RWPE2 (cell line): ENCODE measurements at regions not wholly inside any gene's neighbourhood (a gene's known extent, or its start where the extent isn't known, plus 50 kb on each side); places are given as distances from the start of the nearest gene placed in this dataset.

ENCODE experiments used
- ATAC-seq: fragments of 200-7000 bp; cut with Tn5 transposase; 3 replicates; pipeline ENCODE4 v1.9.1; 2021; ENCODE audit warnings: low read depth
- DNase-seq: peaks from one replicate; pipeline ENCODE4 v3.0.0-alpha.2; 2020; ENCODE audit warnings: low spot score
- H3K27ac ChIP-seq: fragments of 450-650 bp; 2 replicates; pipeline ENCODE4 v1.5.1; 2017; ENCODE audit warnings: mild to moderate bottlenecking; ENCODE audit not compliant: poor library complexity, severe bottlenecking
- H3K27me3 ChIP-seq: fragments of 250-450 bp; sonication (Bioruptor Pico); 2 replicates; pipeline ENCODE4 v1.5.1; 2021; ENCODE audit warnings: mild to moderate bottlenecking, moderate library complexity; ENCODE audit not compliant: insufficient read depth, poor library complexity, severe bottlenecking
- H3K36me3 ChIP-seq: fragments of 250-450 bp; sonication (Bioruptor Pico); 2 replicates; pipeline ENCODE4 v1.5.1; 2020; ENCODE audit warnings: low read depth, mild to moderate bottlenecking, moderate library complexity
- H3K4me1 ChIP-seq: fragments of 250-450 bp; sonication (Bioruptor Pico); 2 replicates; pipeline ENCODE4 v1.5.1; 2021; ENCODE audit warnings: mild to moderate bottlenecking, moderate library complexity; ENCODE audit not compliant: insufficient read depth, poor library complexity, severe bottlenecking
- H3K4me3 ChIP-seq: fragments of 250-450 bp; sonication (Bioruptor Pico); 2 replicates; pipeline ENCODE4 v1.5.1; 2021; ENCODE audit warnings: mild to moderate bottlenecking, moderate library complexity; ENCODE audit not compliant: severe bottlenecking
- H3K9me3 ChIP-seq: fragments of 250-450 bp; sonication (Bioruptor Pico); 2 replicates; pipeline ENCODE4 v1.5.1; 2021; ENCODE audit warnings: mild to moderate bottlenecking, moderate library complexity; ENCODE audit not compliant: severe bottlenecking
- CTCF ChIP-seq: fragments of 450-650 bp; IDR thresholded peaks from one replicate; pipeline ENCODE4 v1.5.1; 2017; ENCODE audit warnings: mild to moderate bottlenecking, moderate library complexity; ENCODE audit not compliant: poor library complexity, severe bottlenecking

DNA sequence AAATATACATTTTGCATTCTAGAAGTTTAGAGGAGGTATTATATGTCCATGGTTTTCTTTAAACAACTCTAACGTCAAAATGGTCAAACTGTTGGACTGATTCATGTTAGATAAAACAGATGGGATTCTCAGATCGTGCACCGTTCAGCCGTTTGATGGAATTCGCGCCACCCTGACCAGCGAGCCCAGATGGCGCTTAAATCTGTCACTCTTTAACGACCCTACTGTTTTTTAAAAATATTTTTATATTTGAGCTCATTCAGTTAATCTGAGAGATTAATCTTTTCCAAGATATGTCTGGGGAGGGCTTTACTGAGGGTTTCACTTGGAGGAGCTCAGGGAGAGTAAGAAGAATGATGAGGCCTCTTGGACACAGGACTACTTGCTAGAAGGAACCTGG is 164.4 kb downstream of the TM9SF2 start:
- Histone ChIP-seq H3K9me3 (no peaks in the 10 kb centered on the region), H3K4me3 (no peak overlapping the region), H3K36me3 (no peaks in the 10 kb centered on the region), H3K27me3 (no peaks in the 10 kb centered on the region), H3K4me1 (no peaks in the 10 kb centered on the region), H3K27ac (no peak overlapping the region)
- TF ChIP-seq CTCF: no peak
- DNase-seq: no peak
- no peak for ATAC-seq

- no peak for DNase-seq
- Histone ChIP-seq H3K27ac (no peak overlapping the region), H3K36me3 (no peaks in the 10 kb centered on the region), H3K4me3 (no peak overlapping the region), H3K4me1 (no peaks in the 10 kb centered on the region), H3K27me3 (no peaks in the 10 kb centered on the region), H3K9me3 (no peaks in the 10 kb centered on the region)
- TF ChIP-seq CTCF: no peak
- ATAC-seq: no peak
Observed at GRCh38 chr13:99663908-99664307, 162.6 kb downstream of the TM9SF2 start.

DNA sequence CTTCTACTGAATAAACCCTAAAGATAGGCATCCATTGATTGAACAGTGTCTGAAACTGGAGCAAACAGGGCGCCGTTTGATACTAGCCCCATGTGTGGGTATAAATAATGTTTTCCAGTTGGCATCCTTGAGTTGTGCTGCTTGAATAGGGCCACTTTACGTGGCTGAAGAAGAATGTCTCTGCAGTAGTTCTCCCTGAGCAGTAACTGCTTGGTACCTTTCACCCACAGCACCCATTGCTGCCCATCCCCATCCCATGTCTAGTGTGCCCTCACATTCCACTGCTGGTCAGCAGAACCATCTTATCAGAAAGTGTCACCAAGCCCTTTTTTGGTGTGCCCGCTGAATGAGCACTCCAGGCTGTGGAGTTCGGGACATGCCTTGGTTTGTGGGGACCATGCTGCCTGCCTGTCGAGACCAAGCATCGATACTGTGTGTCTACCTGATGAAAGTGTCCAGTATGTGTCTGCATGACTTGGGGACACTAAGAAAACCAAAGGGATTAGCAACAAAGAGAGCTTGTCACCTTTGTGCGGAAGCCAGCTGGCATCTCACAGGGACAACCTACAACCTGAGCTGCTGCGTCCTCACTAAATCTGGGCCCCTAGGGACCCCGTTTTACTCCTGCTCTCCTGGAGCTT is 162.0 kb downstream of the TM9SF2 start:
- no peak overlapping the region for H3K27ac ChIP-seq
- H3K36me3 ChIP-seq: no peaks in the 10 kb centered on the region
- H3K4me3 ChIP-seq: no peak overlapping the region
- no peaks in the 10 kb centered on the region for H3K27me3 ChIP-seq
- no peaks in the 10 kb centered on the region for H3K4me1 ChIP-seq
- DNase-seq (no peak), ATAC-seq (no peak)
- TF ChIP-seq CTCF: no peak
- H3K9me3 ChIP-seq: no peaks in the 10 kb centered on the region

- Histone ChIP-seq H3K27me3 (no peaks in the 10 kb centered on the region), H3K27ac (no peak overlapping the region), H3K9me3 (no peaks in the 10 kb centered on the region), H3K4me1 (no peaks in the 10 kb centered on the region), H3K4me3 (no peak overlapping the region), H3K36me3 (no peaks in the 10 kb centered on the region)
- DNase-seq (no peak), ATAC-seq (no peak)
- TF ChIP-seq CTCF: no peak
Observed at GRCh38 chr13:99662678-99663077, 161.4 kb downstream of the TM9SF2 start.

DNA sequence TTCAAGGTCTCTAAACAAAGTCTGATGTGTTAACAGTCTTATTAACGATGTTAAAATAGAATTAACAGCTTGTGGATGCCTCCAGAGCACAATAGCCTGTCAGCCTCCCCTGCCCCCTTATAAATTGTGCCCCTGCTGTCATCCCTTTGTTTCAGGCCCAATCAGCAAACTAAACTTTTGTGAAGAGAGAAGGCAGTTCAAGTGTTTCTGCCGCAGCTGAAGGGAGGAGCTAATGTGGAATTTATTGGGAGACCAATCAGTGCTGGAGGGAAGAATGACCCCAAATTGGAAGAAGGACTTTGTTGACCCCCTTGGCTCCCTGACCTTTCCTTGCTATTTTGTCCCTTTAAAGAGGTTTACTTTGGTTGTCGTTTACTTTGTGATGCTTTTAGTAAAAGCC is 160.5 kb downstream of the TM9SF2 start:
- TF ChIP-seq CTCF: no peak
- Histone ChIP-seq H3K4me1 (no peaks in the 10 kb centered on the region), H3K27me3 (no peaks in the 10 kb centered on the region), H3K36me3 (no peaks in the 10 kb centered on the region), H3K27ac (no peak overlapping the region), H3K4me3 (no peak overlapping the region), H3K9me3 (no peaks in the 10 kb centered on the region)
- no peak for ATAC-seq
- no peak for DNase-seq
